ENCODE measurements at regions not wholly inside any gene's neighbourhood (a gene's known extent, or its start where the extent isn't known, plus 50 kb on each side); places are given as distances from the start of the nearest gene placed in this dataset.

DNA sequence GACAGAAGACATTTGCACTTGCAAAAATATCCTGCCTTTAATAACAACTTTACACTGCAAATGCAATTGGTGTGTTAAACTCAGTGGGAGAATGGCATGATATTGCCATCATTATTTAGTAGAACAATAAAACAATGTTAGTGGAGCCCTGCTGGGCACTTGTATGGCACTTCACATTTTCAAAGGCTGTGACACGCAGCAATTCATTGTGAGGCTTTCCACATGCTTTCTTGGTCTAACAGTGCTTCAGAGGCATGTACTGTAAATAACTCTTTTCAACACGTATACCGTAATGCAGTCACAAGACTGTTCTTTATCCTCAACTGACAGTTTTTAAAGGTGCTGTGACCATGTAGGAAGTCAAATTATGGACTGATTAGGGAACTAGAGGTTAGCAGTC, 155.5 kb upstream of the EPB41L4A start:
- Histone ChIP-seq H3K27me3 (no peaks in the 10 kb centered on the region), H3K4me1 (peaks cover 0 to 6% (median 0%) of the 10 kb centered on the region in 4 donors), H3K36me3 (no peaks in the 10 kb centered on the region), H3K4me3 (no peak overlapping the region), H3K9me3 (peaks cover 0 to 3% (median 0%) of the 10 kb centered on the region in 4 donors), H3K27ac (no peak overlapping the region)
- 46 to 61% methylated on average over 3 of the region's 3 CpGs for WGBS, 2 donors
- DNase-seq (ENCODE audit: low spot score in 2 of 2), result no peak
- TF ChIP-seq POLR2A (IDR thresholded peaks at IDR 0.05) (no peak), EP300 (IDR thresholded peaks at IDR 0.05) (no peak)
- TF ChIP-seq, protein P1, sequence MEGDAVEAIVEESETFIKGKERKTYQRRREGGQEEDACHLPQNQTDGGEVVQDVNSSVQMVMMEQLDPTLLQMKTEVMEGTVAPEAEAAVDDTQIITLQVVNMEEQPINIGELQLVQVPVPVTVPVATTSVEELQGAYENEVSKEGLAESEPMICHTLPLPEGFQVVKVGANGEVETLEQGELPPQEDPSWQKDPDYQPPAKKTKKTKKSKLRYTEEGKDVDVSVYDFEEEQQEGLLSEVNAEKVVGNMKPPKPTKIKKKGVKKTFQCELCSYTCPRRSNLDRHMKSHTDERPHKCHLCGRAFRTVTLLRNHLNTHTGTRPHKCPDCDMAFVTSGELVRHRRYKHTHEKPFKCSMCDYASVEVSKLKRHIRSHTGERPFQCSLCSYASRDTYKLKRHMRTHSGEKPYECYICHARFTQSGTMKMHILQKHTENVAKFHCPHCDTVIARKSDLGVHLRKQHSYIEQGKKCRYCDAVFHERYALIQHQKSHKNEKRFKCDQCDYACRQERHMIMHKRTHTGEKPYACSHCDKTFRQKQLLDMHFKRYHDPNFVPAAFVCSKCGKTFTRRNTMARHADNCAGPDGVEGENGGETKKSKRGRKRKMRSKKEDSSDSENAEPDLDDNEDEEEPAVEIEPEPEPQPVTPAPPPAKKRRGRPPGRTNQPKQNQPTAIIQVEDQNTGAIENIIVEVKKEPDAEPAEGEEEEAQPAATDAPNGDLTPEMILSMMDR (IDR thresholded peaks at IDR 0.05), result no peak

GRCh38 chr5:112576298-112576925, 157.3 kb upstream of the EPB41L4A start:
- H3K27me3 ChIP-seq, result no peaks in the 10 kb centered on the region
- H3K36me3 ChIP-seq, result no peaks in the 10 kb centered on the region
- H3K4me1 ChIP-seq, result peaks cover 0 to 6% (median 0%) of the 10 kb centered on the region in 4 donors
- DNase-seq (ENCODE audit: low spot score in 2 of 2), result no peak
- no peak for TF ChIP-seq EP300 (IDR thresholded peaks at IDR 0.05)
- TF ChIP-seq, protein P1 (IDR thresholded peaks at IDR 0.05), result no peak
- peaks cover 0 to 3% (median 0%) of the 10 kb centered on the region in 4 donors for H3K9me3 ChIP-seq
- no peak overlapping the region for H3K27ac ChIP-seq
- WGBS, 2 donors, result 26 to 38% methylated on average over 3 of the region's 3 CpGs
- H3K4me3 ChIP-seq, result no peak overlapping the region

GRCh38 chr5:112579599-112580170, 158.0 kb upstream of the APC start:
- Histone ChIP-seq H3K36me3 (no peaks in the 10 kb centered on the region), H3K27ac (no peak overlapping the region), H3K9me3 (peaks cover 0 to 3% (median 0%) of the 10 kb centered on the region in 4 donors), H3K27me3 (no peaks in the 10 kb centered on the region), H3K4me1 (peaks cover 0 to 6% (median 0%) of the 10 kb centered on the region in 4 donors), H3K4me3 (no peak overlapping the region)
- 55 to 96% methylated on average over 1 of the region's 1 CpG for WGBS, 2 donors
- TF ChIP-seq POLR2A (IDR thresholded peaks at IDR 0.05) (no peak), EP300 (IDR thresholded peaks at IDR 0.05) (no peak)
- TF ChIP-seq, protein P1 (IDR thresholded peaks at IDR 0.05), result no peak
- DNase-seq (ENCODE audit: low spot score in 2 of 2), result no peak

DNA sequence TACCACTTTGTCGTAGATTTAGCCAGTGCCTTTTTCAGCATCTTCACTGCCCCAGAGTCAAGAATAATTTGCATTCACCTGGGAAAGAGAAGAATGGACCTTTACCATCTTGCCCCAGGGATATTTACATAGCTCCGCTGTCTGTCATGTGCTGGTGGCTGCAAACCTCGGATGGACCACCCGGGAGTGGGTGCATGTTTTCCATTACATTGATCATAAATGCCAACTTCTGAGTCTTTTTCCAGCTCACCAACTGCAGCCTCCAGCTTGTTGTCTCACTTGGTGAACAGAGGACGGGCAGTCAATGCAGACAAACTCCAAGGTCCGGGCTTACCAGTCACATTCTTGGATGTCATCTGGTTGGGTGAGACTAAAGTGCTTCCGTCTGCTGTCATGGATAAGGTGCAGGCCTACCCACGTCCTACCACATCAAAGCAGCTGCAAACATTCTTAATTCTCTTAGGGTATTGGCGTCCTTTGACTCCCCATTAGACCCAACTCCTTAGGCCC, 155.8 kb upstream of the APC start:
- Histone ChIP-seq H3K27me3 (no peaks in the 10 kb centered on the region), H3K9me3 (peaks cover 0 to 3% (median 0%) of the 10 kb centered on the region in 4 donors), H3K4me1 (no peaks in the 10 kb centered on the region), H3K36me3 (no peaks in the 10 kb centered on the region), H3K27ac (no peak overlapping the region), H3K4me3 (no peak overlapping the region)
- TF ChIP-seq, protein P1 (IDR thresholded peaks at IDR 0.05), result no peak
- TF ChIP-seq EP300 (IDR thresholded peaks at IDR 0.05), result no peak
- TF ChIP-seq POLR2A (IDR thresholded peaks at IDR 0.05), result no peak
- WGBS, 2 donors, result 79% methylated on average over 9 of the region's 9 CpGs
- no peak for DNase-seq (ENCODE audit: low spot score in 2 of 2)

DNA sequence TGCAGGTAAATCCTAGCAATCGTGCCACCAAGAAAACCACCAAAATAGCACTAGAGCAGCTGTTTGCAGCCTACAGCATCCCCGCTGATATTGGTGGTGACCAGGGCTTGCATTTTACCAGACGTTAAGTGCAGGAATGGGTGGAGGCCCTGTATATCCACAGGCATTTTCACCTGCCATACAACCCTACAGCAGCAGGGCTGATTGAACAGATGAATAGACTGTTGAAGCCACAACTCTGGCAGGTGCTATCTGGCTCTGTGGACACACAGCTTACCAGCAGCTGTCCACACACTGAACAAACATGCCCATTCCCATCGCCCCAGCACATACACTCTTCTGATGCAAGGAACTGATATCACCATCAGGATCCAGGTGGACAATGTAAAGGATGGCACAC, 154.5 kb upstream of the APC start:
- H3K27me3 ChIP-seq, result no peaks in the 10 kb centered on the region
- H3K4me3 ChIP-seq, result no peak overlapping the region
- DNase-seq (ENCODE audit: low spot score in 2 of 2), result no peak
- no peaks in the 10 kb centered on the region for H3K36me3 ChIP-seq
- no peak for TF ChIP-seq POLR2A (IDR thresholded peaks at IDR 0.05)
- TF ChIP-seq, protein P1 (IDR thresholded peaks at IDR 0.05), result no peak
- no peak for TF ChIP-seq EP300 (IDR thresholded peaks at IDR 0.05)
- H3K4me1 ChIP-seq, result no peaks in the 10 kb centered on the region
- H3K9me3 ChIP-seq, result peaks cover 0 to 3% (median 0%) of the 10 kb centered on the region in 4 donors
- WGBS, 2 donors, result 86 to 87% methylated on average over 4 of the region's 4 CpGs
- no peak overlapping the region for H3K27ac ChIP-seq

Measured in tibial nerve (tissue), 4 donors.